ENCODE measurements at regions not wholly inside any gene's neighbourhood (a gene's known extent, or its start where the extent isn't known, plus 50 kb on each side); places are given as distances from the start of the nearest gene placed in this dataset.

DNA sequence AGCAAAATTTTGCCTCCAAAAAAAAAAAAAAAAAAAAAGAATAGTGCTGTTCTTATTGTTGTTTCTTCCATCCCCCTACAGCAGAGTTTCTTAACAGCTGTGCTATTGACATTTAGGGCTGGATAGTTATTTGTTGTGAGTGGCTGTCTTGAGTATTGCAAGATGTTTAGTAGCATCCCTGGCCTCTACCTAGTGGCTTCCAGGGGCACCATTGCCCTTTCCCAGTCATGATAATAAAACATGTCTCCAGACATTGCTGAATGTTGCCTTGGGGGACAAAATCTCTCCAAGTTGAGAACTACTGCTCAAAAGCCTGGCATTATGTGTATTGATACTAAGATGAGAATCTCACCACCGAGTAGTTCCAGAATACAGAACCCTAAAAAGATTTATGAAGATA, 108.7 kb downstream of the PALM2AKAP2 start:
- H3K4me3 Mint-ChIP-seq = peak overlapping the region; percentile 15 to 40
- no peak overlapping the region for H3K27ac Mint-ChIP-seq
- H3K4me1 Mint-ChIP-seq (ENCODE audit: low read depth) = peaks cover 78% of the 10 kb centered on the region

DNA sequence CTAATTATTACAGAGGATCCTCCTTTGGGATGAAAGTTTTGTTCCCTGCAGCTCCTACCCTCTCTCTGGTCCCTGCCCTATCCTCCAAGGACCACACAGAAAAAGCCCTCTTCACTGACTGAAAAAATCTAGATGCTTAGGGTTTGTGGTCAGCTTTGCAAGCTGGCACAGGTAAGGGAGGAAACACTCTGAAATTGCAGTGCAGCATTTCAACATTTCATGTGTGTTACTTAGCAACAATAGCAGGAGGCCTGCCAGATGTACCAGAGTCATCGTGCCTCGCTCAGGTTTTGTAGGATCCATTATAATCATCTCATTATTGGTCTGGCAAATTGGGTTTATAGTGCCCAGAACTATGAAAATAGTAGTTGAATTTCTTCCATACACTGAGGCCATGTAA, 109.5 kb downstream of the PALM2AKAP2 start:
- Mint-ChIP-seq H3K36me3 (ENCODE audit: insufficient read depth in 2 of 2) (no peaks in the 10 kb centered on the region), H3K9me3 (no peaks in the 10 kb centered on the region), H3K27ac (peak overlapping the region; percentile 19), H3K4me3 (peak overlapping the region; percentile 15 to 40), H3K4me1 (ENCODE audit: low read depth) (peaks cover 76% of the 10 kb centered on the region), H3K27me3 (ENCODE audit: low read depth) (no peaks in the 10 kb centered on the region)
- ATAC-seq (replicated peaks in 1 of 2) (peak in 1 of 2 donors; percentile 51), DNase-seq (peak in 1 of 2 donors; percentile 32)

More for the DNA sequence above, 108.7 kb downstream of the PALM2AKAP2 start:
- ATAC-seq (replicated peaks in 1 of 2) = no peak
- peaks cover 0 to 3% of the 10 kb centered on the region in 2 donors for H3K36me3 Mint-ChIP-seq (ENCODE audit: insufficient read depth in 2 of 2)
- no peak for DNase-seq
- H3K27me3 Mint-ChIP-seq (ENCODE audit: low read depth) = no peaks in the 10 kb centered on the region
- peaks cover 0 to 2% of the 10 kb centered on the region in 2 donors for H3K9me3 Mint-ChIP-seq

GRCh38 chr9:109893241-109893640, 113.2 kb downstream of the PALM2AKAP2 start:
- ATAC-seq (replicated peaks in 1 of 2) (peak in 1 of 2 donors; percentile 10), DNase-seq (no peak)
- Mint-ChIP-seq H3K9me3 (no peaks in the 10 kb centered on the region), H3K4me1 (ENCODE audit: low read depth) (peaks cover 60% of the 10 kb centered on the region), H3K27me3 (ENCODE audit: low read depth) (no peaks in the 10 kb centered on the region), H3K36me3 (ENCODE audit: insufficient read depth in 2 of 2) (peaks cover 0 to 3% of the 10 kb centered on the region in 2 donors), H3K27ac (peak overlapping the region; percentile 31), H3K4me3 (peak overlapping the region in 1 of 2 donors; percentile 53)

DNA sequence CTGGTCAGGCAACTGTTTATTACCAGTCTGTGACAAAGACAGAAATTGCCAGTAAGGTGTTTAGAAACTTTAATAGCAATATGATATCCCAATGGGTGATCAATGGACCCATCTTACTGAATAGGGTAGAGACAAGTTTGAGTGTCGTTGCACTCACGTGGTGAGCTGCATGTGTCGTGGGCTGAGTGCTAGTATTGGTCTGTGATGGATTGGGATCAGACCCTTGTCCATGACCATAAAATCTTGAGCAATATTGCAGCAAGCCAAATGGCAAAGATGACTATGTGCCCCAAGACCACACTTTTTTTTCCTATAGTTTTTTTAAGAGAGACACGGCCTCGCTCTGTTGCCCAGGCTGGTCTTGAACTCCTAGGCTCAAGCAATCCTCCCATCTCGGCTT, 114.5 kb downstream of the PALM2AKAP2 start:
- Mint-ChIP-seq H3K4me1 (ENCODE audit: low read depth) (peaks cover 48% of the 10 kb centered on the region), H3K27me3 (ENCODE audit: low read depth) (peaks cover 12% of the 10 kb centered on the region), H3K36me3 (ENCODE audit: insufficient read depth in 2 of 2) (peaks cover 0 to 3% of the 10 kb centered on the region in 2 donors), H3K9me3 (peaks cover 0 to 3% of the 10 kb centered on the region in 2 donors), H3K4me3 (peak overlapping the region; percentile 56 to 78), H3K27ac (peak overlapping the region; percentile 91)
- DNase-seq (peak in 1 of 2 donors; percentile 18), ATAC-seq (replicated peaks in 1 of 2) (peak; percentile 45 to 66)

- Mint-ChIP-seq H3K27ac (peak overlapping the region; percentile 91), H3K27me3 (ENCODE audit: low read depth) (peaks cover 18% of the 10 kb centered on the region), H3K9me3 (peaks cover 0 to 3% of the 10 kb centered on the region in 2 donors), H3K4me1 (ENCODE audit: low read depth) (peaks cover 41% of the 10 kb centered on the region), H3K36me3 (ENCODE audit: insufficient read depth in 2 of 2) (peaks cover 0 to 3% of the 10 kb centered on the region in 2 donors), H3K4me3 (peak overlapping the region; percentile 56 to 78)
- peak; percentile 64 to 66 for DNase-seq
- ATAC-seq (replicated peaks in 1 of 2) = peak; percentile 70 to 78
Observed at GRCh38 chr9:109894921-109895758, 115.1 kb downstream of the PALM2AKAP2 start.

- Mint-ChIP-seq H3K9me3 (peaks cover 0 to 3% of the 10 kb centered on the region in 2 donors), H3K27me3 (ENCODE audit: low read depth) (peaks cover 18% of the 10 kb centered on the region), H3K4me1 (ENCODE audit: low read depth) (peaks cover 12% of the 10 kb centered on the region), H3K27ac (no peak overlapping the region), H3K4me3 (no peak overlapping the region), H3K36me3 (ENCODE audit: insufficient read depth in 2 of 2) (no peaks in the 10 kb centered on the region)
- ATAC-seq (replicated peaks in 1 of 2) (no peak), DNase-seq (no peak)
Observed at GRCh38 chr9:109901201-109901600, 121.2 kb downstream of the PALM2AKAP2 start.

DNA sequence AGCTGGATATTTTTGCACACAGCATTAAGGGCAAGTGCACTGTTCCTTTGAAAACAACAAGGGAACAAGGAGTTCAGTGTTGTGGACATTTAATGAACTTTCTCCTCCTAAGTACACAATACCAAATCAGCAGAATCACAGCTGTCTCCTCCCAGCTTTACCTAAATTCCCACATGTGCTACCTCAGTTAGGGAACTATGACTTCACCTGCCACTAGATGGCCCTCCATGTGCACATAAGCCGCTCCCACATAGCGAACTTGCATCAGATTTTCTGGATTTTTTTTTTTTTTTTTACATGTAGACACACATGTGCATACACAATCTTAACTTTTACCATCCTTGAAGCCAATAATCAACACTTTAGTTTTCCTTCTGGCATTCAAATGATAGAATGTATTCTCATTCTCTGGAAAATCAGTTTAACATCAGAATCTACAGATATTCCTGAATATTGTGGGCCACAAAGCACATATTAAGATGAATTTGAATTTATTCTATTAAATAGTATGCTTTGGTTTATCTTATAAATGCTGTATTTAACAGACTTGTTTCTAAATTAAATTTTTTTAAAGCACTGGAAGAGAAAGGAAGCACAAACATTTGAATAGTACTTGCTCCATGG, 123.6 kb downstream of the PALM2AKAP2 start:
- peak; percentile 77 to 84 for ATAC-seq (replicated peaks in 1 of 2)
- Mint-ChIP-seq H3K4me1 (ENCODE audit: low read depth) (peaks cover 8% of the 10 kb centered on the region), H3K27me3 (ENCODE audit: low read depth) (peaks cover 15% of the 10 kb centered on the region), H3K36me3 (ENCODE audit: insufficient read depth in 2 of 2) (no peaks in the 10 kb centered on the region), H3K4me3 (no peak overlapping the region), H3K27ac (peak overlapping the region; percentile 0), H3K9me3 (peaks cover 0 to 3% of the 10 kb centered on the region in 2 donors)
- DNase-seq = peak; percentile 67 to 75

- Mint-ChIP-seq H3K27ac (no peak overlapping the region), H3K27me3 (ENCODE audit: low read depth) (peaks cover 5% of the 10 kb centered on the region), H3K9me3 (no peaks in the 10 kb centered on the region), H3K36me3 (ENCODE audit: insufficient read depth in 2 of 2) (no peaks in the 10 kb centered on the region), H3K4me1 (ENCODE audit: low read depth) (peaks cover 8% of the 10 kb centered on the region), H3K4me3 (no peak overlapping the region)
- DNase-seq (no peak), ATAC-seq (replicated peaks in 1 of 2) (no peak)
Observed at GRCh38 chr9:109904666-109905065, 124.7 kb downstream of the PALM2AKAP2 start.

DNA sequence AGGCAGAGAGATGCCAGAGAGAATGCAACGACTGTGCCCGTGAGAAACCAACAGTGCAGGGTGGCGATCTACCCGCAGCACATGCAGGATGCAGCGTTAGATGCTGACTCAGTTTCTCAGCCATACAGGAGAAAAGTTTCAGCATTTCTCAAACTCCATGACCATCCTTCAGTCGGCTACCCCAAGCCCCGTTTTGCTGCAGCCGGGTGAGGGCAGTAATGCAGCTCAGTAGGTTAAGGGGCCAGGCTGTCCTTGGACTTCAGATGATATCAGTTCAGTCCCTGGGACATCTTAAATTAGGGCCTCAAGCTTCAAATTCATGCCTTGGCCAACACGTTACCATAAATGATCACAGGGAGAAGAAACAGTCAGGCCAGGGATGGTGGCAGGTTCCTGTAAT, 125.5 kb downstream of the PALM2AKAP2 start:
- H3K9me3 Mint-ChIP-seq = no peaks in the 10 kb centered on the region
- H3K4me1 Mint-ChIP-seq (ENCODE audit: low read depth) = peaks cover 8% of the 10 kb centered on the region
- H3K4me3 Mint-ChIP-seq = no peak overlapping the region
- H3K27me3 Mint-ChIP-seq (ENCODE audit: low read depth) = no peaks in the 10 kb centered on the region
- H3K36me3 Mint-ChIP-seq (ENCODE audit: insufficient read depth in 2 of 2) = no peaks in the 10 kb centered on the region
- ATAC-seq (replicated peaks in 1 of 2) = no peak
- no peak overlapping the region for H3K27ac Mint-ChIP-seq
- DNase-seq = no peak

GRCh38 chr9:109906766-109907382, 126.9 kb downstream of the PALM2AKAP2 start:
- H3K27ac Mint-ChIP-seq = no peak overlapping the region
- H3K4me3 Mint-ChIP-seq = no peak overlapping the region
- no peaks in the 10 kb centered on the region for H3K27me3 Mint-ChIP-seq (ENCODE audit: low read depth)
- DNase-seq = no peak
- peaks cover 8% of the 10 kb centered on the region for H3K4me1 Mint-ChIP-seq (ENCODE audit: low read depth)
- H3K36me3 Mint-ChIP-seq (ENCODE audit: insufficient read depth in 2 of 2) = no peaks in the 10 kb centered on the region
- H3K9me3 Mint-ChIP-seq = no peaks in the 10 kb centered on the region
- no peak for ATAC-seq (replicated peaks in 1 of 2)

- H3K9me3 Mint-ChIP-seq = no peaks in the 10 kb centered on the region
- peaks cover 8% of the 10 kb centered on the region for H3K4me1 Mint-ChIP-seq (ENCODE audit: low read depth)
- no peaks in the 10 kb centered on the region for H3K36me3 Mint-ChIP-seq (ENCODE audit: insufficient read depth in 2 of 2)
- H3K4me3 Mint-ChIP-seq = no peak overlapping the region
- no peaks in the 10 kb centered on the region for H3K27me3 Mint-ChIP-seq (ENCODE audit: low read depth)
- ATAC-seq (replicated peaks in 1 of 2) (no peak), DNase-seq (no peak)
- no peak overlapping the region for H3K27ac Mint-ChIP-seq
Observed at GRCh38 chr9:109907400-109907799, 127.4 kb downstream of the PALM2AKAP2 start.

- DNase-seq (no peak), ATAC-seq (replicated peaks in 1 of 2) (no peak)
- H3K4me3 Mint-ChIP-seq = no peak overlapping the region
- H3K9me3 Mint-ChIP-seq = no peaks in the 10 kb centered on the region
- H3K27me3 Mint-ChIP-seq (ENCODE audit: low read depth) = no peaks in the 10 kb centered on the region
- peaks cover 8% of the 10 kb centered on the region for H3K4me1 Mint-ChIP-seq (ENCODE audit: low read depth)
- H3K27ac Mint-ChIP-seq = no peak overlapping the region
- no peaks in the 10 kb centered on the region for H3K36me3 Mint-ChIP-seq (ENCODE audit: insufficient read depth in 2 of 2)
Observed at GRCh38 chr9:109907810-109908458, 127.9 kb downstream of the PALM2AKAP2 start.

Measured in activated T-cell treated with anti-CD3 and anti-CD28 coated beads, Interleukin-2, amount 50 U/mL, for 72 hours (primary cell).